NCI-H2107 (cell line): ENCODE measurements at regions not wholly inside any gene's neighbourhood (a gene's known extent, or its start where the extent isn't known, plus 50 kb on each side); places are given as distances from the start of the nearest gene placed in this dataset.

Experiments used
- DNase-seq: peaks from one replicate; lab custom pipeline; 2025; lab: John Stamatoyannopoulos, UW

- no peak for DNase-seq
Observed at GRCh38 chr5:5589857-5590256, 167.4 kb downstream of the ICE1 start.

DNA sequence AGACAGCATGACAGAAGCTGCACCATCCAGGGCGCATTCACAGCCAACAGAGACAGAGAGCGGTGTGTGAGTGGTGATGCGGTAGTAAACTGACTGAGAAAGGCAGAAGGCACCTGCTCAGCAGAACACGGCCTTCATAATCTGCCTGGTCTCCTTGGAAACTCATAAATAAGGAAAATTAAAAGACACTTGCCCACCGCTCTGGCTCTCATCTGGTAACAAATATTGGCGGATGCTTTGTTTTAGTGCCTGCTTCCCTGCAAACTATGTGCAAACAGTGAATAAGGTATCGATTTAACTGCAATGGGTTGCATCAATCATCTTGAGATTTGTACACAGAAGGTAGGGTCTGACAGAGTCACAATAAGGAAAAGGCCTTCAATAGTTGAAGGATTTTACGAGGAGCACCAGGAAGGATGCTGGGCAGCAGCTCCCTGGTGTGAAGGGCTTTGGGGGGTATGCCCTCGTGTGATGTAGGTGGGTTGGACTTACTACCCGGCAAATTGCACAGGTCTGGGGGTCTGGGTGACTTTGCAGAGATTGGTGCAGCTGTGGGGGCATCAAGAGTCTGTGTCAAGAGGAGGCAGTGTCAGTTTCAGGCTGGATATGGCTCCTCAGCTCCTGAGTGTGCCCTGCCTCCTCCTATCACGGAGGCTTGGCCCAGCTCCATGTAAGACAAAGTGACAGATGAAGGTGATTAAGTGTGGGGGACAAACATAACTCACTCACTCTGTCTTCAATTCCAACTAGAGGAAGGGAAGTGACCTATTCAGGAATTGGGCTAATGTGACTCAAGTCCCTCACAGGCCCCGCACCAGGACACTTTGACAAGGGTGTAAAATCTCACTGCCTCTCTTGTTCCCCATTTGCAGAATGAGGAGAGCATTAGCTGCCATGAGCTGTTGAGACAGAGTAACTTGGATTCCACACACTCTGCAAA, 166.7 kb downstream of the ICE1 start:
- DNase-seq, result no peak

DNA sequence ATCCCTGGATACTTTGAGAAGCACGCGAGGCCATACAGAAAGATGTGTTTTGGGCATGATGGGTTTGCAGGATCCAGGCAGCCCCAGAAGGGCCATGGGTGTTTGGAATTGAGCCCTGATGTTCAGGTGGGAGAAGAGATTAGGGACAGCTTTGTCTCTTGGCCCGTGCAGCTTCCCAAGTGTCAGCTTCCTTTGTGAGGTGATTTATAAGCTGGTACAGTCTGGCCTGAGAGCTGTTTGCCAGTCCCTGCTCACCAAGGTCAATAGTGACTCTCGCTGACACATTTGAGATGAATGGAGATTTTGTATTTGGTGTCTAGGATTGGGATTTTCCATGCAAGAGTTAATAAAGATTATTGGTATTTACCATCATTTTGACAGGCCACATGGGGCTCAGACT, 165.9 kb downstream of the ICE1 start:
- DNase-seq, result no peak

DNA sequence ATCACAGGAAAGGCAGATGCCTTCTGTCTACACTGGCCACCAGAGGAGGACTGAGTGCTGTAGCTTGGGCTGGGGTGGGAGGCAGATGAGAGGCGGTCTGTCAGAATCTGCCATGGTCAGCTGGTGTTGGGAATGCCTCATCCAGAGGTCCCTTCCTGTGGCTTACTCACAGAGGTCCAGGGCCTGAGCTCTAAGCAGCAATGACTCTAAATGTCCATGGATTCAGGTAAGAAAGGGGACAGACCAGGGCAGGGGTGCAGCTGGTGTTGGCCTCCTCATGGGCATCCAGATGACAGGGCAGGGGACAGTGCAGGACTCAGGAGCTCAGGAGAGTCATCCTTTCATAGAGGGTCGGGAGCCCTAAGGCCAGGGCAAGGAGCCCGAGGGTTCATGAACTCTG, 165.0 kb downstream of the ICE1 start:
- no peak for DNase-seq

DNA sequence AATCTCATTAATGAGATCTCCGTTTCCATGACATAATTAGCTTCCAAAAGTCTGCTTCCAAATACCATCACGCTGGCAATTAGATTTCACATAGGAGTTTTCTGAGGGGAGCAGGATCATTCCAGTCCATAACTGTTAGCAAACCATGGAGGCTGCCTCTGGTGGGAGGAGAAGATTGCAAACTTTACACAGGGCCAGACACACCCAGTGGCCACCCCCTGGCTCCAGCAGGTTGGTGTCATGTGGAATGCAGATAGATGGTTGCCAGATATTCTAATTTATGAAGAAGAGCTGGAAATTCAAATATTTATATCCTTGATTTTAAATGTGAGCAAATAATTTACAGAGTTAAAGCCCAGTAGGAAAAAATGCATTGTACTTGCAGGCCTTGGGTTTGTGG, 164.2 kb downstream of the ICE1 start:
- no peak for DNase-seq

GRCh38 chr5:5585751-5586341, 163.4 kb downstream of the ICE1 start:
- DNase-seq, result no peak

DNA sequence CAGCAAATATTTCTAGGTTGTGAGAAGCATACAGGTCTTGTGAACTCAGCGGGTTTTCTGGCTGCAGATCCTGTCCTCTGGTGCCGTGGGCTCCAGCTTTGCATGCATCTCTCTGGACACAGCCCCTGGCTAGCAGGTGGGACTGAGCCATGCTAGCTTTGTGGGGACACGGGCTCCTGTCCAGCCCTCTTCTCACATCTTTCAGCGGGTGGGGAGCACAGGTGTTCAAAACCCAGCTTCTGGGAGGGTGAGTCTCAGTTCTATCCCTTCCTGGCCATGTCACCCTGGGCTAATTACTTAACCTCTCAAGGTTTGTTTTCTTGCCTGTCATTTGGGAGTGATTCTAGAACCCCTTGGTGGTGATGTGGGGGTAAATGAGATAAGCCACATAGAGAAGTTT, 162.3 kb downstream of the ICE1 start:
- DNase-seq, result no peak

DNA sequence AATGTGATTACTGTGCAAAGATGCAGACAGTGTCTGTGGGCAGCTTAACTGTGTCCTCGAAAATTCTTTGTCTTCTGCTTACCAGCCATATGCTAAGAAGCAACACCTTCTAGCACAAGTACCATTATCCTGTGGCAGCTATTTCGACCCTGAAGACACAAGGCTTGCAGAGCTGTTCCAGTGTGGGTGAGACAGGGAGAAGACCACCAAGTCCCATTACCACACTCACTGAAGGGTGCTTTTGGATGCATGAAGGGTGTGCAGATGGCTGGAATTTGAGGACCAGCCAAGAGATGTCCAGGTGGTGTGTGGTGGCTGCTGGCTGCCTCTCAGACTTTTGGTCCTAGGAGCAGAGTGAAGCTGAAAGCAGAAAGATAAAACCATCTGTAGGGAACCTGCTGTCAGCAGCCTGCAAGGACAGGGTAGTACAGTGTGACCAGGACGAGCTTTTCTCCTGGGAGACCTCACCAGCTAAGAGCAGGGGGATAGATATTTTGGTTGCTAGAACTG, 161.8 kb downstream of the ICE1 start:
- no peak for DNase-seq

GRCh38 chr5:5583832-5584231, 161.4 kb downstream of the ICE1 start:
- DNase-seq, result no peak

- DNase-seq, result no peak
Observed at GRCh38 chr5:5583023-5583765, 160.7 kb downstream of the ICE1 start.

GRCh38 chr5:5581080-5581479, 158.6 kb downstream of the ICE1 start:
- DNase-seq, result no peak

DNA sequence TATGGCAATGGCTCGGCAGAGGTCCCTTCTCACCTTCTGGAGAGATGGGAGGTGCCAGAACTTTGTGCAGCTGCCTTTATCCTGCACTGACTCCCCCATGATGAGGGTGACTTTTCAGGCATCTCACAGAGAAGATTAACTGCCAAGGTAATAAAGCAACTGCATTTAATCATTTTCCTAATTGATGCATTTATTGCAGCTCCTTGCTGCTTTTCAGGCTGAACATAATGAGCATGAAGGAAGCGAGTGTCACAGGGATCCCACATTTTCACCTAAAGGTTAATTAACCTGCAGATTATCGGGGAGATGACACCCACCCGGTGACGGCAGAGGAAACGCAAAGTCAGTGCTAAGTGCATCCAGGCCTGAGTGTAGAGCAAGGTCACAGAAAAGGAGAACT, 154.3 kb downstream of the ICE1 start:
- DNase-seq, result no peak

DNA sequence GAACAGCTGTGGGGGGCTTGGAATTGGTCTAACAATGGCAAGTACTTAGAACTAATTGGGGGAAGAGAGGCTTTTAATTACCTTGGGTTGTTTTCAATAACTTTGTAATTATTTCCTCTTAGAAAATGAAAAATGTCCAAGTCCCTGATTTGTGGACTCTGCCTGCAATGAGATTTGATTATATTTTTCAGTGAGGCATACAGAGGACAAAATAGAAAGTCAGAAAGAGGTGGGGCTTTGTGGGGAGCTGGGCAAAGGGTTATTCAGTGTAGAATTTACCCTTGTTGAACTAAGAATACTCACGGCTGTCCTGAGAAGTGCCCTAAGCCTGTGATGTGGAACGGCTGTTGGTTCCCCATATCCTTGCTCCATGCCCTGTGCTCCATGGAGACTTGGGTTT, 153.0 kb downstream of the ICE1 start:
- no peak for DNase-seq

DNA sequence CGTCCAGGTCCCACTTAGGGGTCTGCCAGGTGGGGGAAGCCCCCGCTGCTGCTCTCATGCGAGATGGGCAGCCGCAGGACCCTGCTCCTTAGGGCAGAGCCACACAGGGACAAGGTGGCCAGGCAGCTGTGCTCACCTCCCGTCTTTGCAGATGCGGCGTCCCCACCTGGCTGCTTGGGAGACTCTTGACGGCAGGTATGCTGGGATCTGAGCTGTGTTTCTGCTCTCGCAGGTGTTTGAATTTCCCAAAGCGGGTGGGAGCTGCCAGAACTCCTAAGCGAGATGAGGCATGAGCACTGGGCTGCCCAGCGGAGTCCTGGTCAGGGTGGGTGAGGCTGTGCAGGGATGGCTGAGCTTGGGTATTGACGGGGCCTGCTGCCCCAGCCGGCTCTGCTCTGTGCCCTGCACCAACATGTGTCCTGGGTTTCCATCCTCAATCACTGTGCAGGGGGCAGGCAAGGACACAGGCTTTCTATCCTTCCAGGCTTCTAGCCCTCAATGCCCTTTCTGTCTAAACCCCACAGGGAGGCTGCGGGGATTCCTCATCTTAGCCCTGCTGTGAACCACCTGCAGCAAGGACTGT, 151.4 kb downstream of the ICE1 start:
- DNase-seq, result no peak

DNA sequence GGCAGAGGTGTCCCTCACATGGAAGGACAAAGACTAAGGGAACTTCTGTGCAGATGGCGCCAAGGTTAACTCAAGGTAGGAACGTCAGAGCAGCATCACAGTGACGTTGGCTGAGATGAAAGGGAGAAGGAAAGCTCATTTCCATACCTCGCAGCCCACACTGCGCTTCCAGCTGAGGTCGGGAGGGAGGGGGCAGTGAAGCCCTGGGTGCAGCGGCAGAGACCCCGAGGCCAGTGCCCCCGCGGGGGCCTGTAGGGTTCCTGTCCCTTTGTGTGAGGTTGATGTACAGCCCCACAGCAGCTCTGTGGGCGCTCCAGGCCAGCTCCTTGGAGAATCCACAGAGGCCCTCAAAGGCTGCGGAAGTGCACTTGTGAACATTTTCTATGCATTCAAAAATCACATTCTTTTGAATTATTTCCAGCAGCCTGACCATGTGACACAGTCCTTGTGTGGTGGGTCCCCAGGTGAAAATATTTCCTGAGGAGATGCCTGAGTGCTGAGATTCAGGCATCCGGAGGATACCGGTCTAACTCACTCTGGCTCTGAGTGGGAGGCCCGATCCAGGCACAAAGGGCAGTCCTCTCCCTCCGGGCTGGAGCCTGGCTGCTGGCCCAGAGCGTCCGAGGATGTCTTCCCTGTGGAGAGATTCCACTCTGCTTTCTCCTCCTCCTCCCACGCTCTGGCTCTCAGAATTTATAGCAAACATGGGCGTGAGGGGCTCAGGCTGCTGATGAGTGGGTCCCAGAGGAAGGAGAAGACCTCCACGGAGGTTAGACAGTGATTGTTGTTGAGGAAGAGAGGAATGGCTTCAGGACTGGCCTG, 150.7 kb downstream of the ICE1 start:
- no peak for DNase-seq

GRCh38 chr5:5572010-5572865, 149.8 kb downstream of the ICE1 start:
- DNase-seq, result no peak

- DNase-seq, result no peak
Observed at GRCh38 chr5:5570646-5571045, 148.2 kb downstream of the ICE1 start.

DNA sequence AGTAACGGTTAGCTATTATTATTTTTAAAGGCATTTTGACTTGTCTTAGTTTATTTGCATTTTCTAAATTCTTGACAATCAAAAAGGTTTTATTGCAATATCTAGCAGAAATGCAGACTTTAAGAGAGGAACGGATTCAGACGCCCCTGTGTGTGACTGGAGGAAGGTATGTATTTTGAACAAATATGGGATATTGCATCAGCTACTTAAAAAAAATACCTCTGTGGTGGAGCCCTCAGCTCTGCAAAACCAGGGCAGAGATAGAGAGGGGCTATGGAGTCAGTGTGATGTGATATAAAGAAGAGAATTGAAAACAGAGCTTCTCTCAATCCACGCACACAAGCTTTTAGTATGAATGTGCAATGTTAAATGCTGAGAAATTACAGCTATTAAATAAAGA, 142.4 kb downstream of the ICE1 start:
- no peak for DNase-seq

- DNase-seq, result no peak
Observed at GRCh38 chr5:5560016-5560415, 137.5 kb downstream of the ICE1 start.
